ENCODE measurements at regions not wholly inside any gene's neighbourhood (a gene's known extent, or its start where the extent isn't known, plus 50 kb on each side); places are given as distances from the start of the nearest gene placed in this dataset.

DNA sequence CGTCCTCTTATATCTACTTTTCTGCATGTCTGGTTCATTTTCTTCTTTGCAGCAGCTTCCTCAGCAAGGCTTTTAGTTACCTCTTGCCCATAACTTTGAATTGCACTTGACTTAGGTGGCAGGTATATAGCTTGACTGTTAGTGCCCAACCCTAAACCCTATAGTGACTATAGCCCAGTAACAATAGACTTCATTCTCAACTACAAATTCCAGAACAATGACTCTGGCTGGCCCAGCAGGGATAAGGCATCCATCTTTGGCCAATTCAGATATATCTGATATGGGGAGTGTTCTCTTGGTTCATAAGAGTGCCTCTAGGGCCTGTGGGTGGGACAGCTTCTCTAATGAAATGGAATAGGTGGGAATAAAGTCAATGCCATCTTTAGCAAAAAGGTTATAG, 246.2 kb downstream of the DMRT2 start:
- Mint-ChIP-seq H3K27me3 (no peaks in the 10 kb centered on the region), H3K4me1 (ENCODE audit: low read depth) (no peaks in the 10 kb centered on the region), H3K4me3 (no peak overlapping the region), H3K36me3 (ENCODE audit: low read depth) (no peaks in the 10 kb centered on the region), H3K9me3 (peaks cover 23% of the 10 kb centered on the region), H3K27ac (no peak overlapping the region)
- intact Hi-C loops (cut with micrococcal nuclease), result no loop called here

DNA sequence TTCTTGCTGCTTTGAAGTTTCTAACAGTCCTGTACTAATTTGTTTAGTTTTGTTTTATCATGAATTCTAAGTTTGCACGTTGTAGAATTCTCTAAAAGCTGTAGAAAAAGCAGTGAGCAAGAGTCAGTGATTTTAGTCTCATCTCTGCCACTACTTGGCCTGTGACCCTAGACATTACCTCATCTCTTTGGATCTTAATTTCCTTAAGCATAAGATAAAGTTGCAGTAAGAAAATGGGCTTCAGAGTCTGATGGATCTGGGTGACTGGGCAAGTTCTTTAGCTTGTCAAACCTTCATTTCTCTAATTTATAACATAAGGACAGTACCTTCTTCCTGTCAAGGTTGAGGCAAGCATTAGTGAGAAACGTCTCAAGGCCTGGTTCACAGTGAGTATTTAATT, 247.9 kb downstream of the DMRT2 start:
- no peaks in the 10 kb centered on the region for H3K36me3 Mint-ChIP-seq (ENCODE audit: low read depth)
- H3K9me3 Mint-ChIP-seq, result peaks cover 6% of the 10 kb centered on the region
- no peak overlapping the region for H3K4me3 Mint-ChIP-seq
- no peaks in the 10 kb centered on the region for H3K4me1 Mint-ChIP-seq (ENCODE audit: low read depth)
- H3K27ac Mint-ChIP-seq, result no peak overlapping the region
- intact Hi-C loops (cut with micrococcal nuclease), result no loop called here
- H3K27me3 Mint-ChIP-seq, result no peaks in the 10 kb centered on the region

DNA sequence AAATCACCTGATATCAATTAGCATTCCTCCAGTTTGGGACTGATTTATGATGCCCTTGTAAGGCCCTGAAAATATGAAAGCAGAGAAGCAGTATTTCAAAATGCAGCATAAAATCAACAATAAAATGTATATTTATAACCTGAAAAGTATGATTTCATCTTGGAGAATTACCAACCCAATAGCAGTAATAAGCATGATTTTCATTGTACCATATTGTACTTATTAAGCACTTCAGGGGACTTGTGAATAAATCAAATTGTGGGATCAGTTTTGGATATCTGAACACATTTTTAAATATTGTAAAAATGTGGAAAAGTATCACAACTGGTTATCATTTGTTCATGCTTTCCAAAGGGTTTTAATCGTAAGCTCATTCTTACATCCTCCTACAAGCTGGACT, 250.8 kb downstream of the DMRT2 start:
- no peaks in the 10 kb centered on the region for H3K4me1 Mint-ChIP-seq (ENCODE audit: low read depth)
- no peak overlapping the region for H3K27ac Mint-ChIP-seq
- H3K27me3 Mint-ChIP-seq, result no peaks in the 10 kb centered on the region
- H3K36me3 Mint-ChIP-seq (ENCODE audit: low read depth), result no peaks in the 10 kb centered on the region
- intact Hi-C loops (cut with micrococcal nuclease), result no loop called here
- H3K9me3 Mint-ChIP-seq, result no peaks in the 10 kb centered on the region
- H3K4me3 Mint-ChIP-seq, result no peak overlapping the region

- Mint-ChIP-seq H3K27ac (no peak overlapping the region), H3K4me1 (ENCODE audit: low read depth) (no peaks in the 10 kb centered on the region), H3K4me3 (no peak overlapping the region), H3K9me3 (no peaks in the 10 kb centered on the region), H3K27me3 (no peaks in the 10 kb centered on the region), H3K36me3 (ENCODE audit: low read depth) (no peaks in the 10 kb centered on the region)
- intact Hi-C loops (cut with micrococcal nuclease), result no loop called here
Observed at GRCh38 chr9:1303932-1304331, 253.8 kb downstream of the DMRT2 start.

GRCh38 chr9:1311462-1312042, 261.4 kb downstream of the DMRT2 start:
- peaks cover 8% of the 10 kb centered on the region for H3K9me3 Mint-ChIP-seq
- H3K4me1 Mint-ChIP-seq (ENCODE audit: low read depth), result no peaks in the 10 kb centered on the region
- no peaks in the 10 kb centered on the region for H3K27me3 Mint-ChIP-seq
- no peak overlapping the region for H3K27ac Mint-ChIP-seq
- no peaks in the 10 kb centered on the region for H3K36me3 Mint-ChIP-seq (ENCODE audit: low read depth)
- no peak overlapping the region for H3K4me3 Mint-ChIP-seq
- intact Hi-C loops (cut with micrococcal nuclease), result no loop called here

- intact Hi-C loops (cut with micrococcal nuclease), result no loop called here
Observed at GRCh38 chr9:1319436-1319835, 269.3 kb downstream of the DMRT2 start.

DNA sequence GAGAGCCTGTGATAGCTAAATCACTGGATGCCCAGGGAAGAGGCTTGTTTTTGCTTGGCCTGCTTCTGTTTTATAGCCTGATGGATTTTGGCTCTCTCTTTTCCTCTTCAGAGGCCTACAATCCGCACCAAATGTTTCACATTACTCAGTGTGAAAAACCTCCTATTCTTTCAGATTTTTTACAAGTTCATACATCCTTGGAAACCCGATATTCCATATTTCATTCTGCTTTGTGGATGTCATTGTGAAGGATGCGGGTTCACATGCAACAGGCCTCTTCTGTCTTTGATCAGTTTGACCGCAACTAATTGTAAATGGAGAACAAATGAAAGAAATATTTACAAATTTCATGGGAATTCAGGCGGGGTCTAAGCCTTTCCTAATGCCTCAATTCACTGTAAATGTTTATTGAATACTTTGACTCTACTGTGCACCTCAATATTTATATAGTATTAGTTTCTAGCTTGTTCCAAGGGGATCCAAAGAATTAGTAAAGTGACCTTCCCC, 269.9 kb downstream of the DMRT2 start:
- H3K27ac Mint-ChIP-seq, result no peak overlapping the region
- intact Hi-C loops (cut with micrococcal nuclease), result no loop called here

More at GRCh38 chr9:1319436-1319835, 269.3 kb downstream of the DMRT2 start:
- no peaks in the 10 kb centered on the region for H3K36me3 Mint-ChIP-seq (ENCODE audit: low read depth)
- no peak overlapping the region for H3K27ac Mint-ChIP-seq
- no peaks in the 10 kb centered on the region for H3K4me1 Mint-ChIP-seq (ENCODE audit: low read depth)
- peaks cover 12% of the 10 kb centered on the region for H3K9me3 Mint-ChIP-seq
- H3K27me3 Mint-ChIP-seq, result no peaks in the 10 kb centered on the region
- no peak overlapping the region for H3K4me3 Mint-ChIP-seq

GRCh38 chr9:1320607-1321195, 270.5 kb downstream of the DMRT2 start:
- Mint-ChIP-seq H3K4me1 (ENCODE audit: low read depth) (no peaks in the 10 kb centered on the region), H3K36me3 (ENCODE audit: low read depth) (no peaks in the 10 kb centered on the region), H3K27me3 (no peaks in the 10 kb centered on the region), H3K4me3 (no peak overlapping the region), H3K27ac (no peak overlapping the region), H3K9me3 (peaks cover 12% of the 10 kb centered on the region)
- intact Hi-C loops (cut with micrococcal nuclease), result no loop called here

More for the DNA sequence above, 269.9 kb downstream of the DMRT2 start:
- no peak overlapping the region for H3K4me3 Mint-ChIP-seq
- H3K4me1 Mint-ChIP-seq (ENCODE audit: low read depth), result no peaks in the 10 kb centered on the region
- no peaks in the 10 kb centered on the region for H3K36me3 Mint-ChIP-seq (ENCODE audit: low read depth)
- no peaks in the 10 kb centered on the region for H3K27me3 Mint-ChIP-seq
- peaks cover 12% of the 10 kb centered on the region for H3K9me3 Mint-ChIP-seq

GRCh38 chr9:1327467-1327866, 277.3 kb downstream of the DMRT2 start:
- no peak overlapping the region for H3K4me3 Mint-ChIP-seq
- H3K9me3 Mint-ChIP-seq, result no peaks in the 10 kb centered on the region
- no peaks in the 10 kb centered on the region for H3K36me3 Mint-ChIP-seq (ENCODE audit: low read depth)
- intact Hi-C loops (cut with micrococcal nuclease), result no loop called here
- H3K27me3 Mint-ChIP-seq, result no peaks in the 10 kb centered on the region
- H3K4me1 Mint-ChIP-seq (ENCODE audit: low read depth), result no peaks in the 10 kb centered on the region
- no peak overlapping the region for H3K27ac Mint-ChIP-seq

- Mint-ChIP-seq H3K4me3 (no peak overlapping the region), H3K4me1 (ENCODE audit: low read depth) (no peaks in the 10 kb centered on the region), H3K27ac (no peak overlapping the region), H3K27me3 (no peaks in the 10 kb centered on the region), H3K36me3 (ENCODE audit: low read depth) (no peaks in the 10 kb centered on the region), H3K9me3 (no peaks in the 10 kb centered on the region)
- intact Hi-C loops (cut with micrococcal nuclease), result no loop called here
Observed at GRCh38 chr9:1328341-1328740, 278.2 kb downstream of the DMRT2 start.

GRCh38 chr9:1331546-1332038, 281.4 kb downstream of the DMRT2 start:
- Mint-ChIP-seq H3K4me1 (ENCODE audit: low read depth) (no peaks in the 10 kb centered on the region), H3K36me3 (ENCODE audit: low read depth) (no peaks in the 10 kb centered on the region), H3K4me3 (no peak overlapping the region)

DNA sequence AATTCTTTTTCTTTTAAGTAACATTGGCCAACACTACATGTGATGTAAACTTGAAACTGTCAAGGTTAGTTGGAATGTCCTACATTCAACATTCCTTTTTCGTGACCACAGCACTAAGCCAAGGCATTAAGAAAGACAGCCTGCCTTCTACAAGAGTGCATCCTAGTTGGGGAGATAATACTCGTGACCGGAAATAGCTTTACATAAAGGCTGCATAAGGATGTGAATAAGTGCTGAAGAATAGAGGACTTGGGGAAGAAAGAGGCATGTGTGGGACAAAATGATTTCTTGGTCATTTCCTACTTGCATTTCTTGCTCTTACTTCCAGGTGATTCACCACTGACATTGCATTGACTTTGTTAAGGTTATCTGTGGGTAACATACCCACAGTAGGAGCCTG, 282.0 kb downstream of the DMRT2 start:
- no peaks in the 10 kb centered on the region for H3K4me1 Mint-ChIP-seq (ENCODE audit: low read depth)
- H3K9me3 Mint-ChIP-seq, result no peaks in the 10 kb centered on the region
- no peak overlapping the region for H3K4me3 Mint-ChIP-seq
- intact Hi-C loops (cut with micrococcal nuclease), result no loop called here
- H3K27me3 Mint-ChIP-seq, result no peaks in the 10 kb centered on the region
- H3K36me3 Mint-ChIP-seq (ENCODE audit: low read depth), result no peaks in the 10 kb centered on the region
- no peak overlapping the region for H3K27ac Mint-ChIP-seq

More at GRCh38 chr9:1331546-1332038, 281.4 kb downstream of the DMRT2 start:
- Mint-ChIP-seq H3K27ac (no peak overlapping the region), H3K27me3 (no peaks in the 10 kb centered on the region), H3K9me3 (no peaks in the 10 kb centered on the region)
- intact Hi-C loops (cut with micrococcal nuclease), result no loop called here

- Mint-ChIP-seq H3K27ac (no peak overlapping the region), H3K27me3 (no peaks in the 10 kb centered on the region), H3K4me1 (ENCODE audit: low read depth) (no peaks in the 10 kb centered on the region), H3K36me3 (ENCODE audit: low read depth) (no peaks in the 10 kb centered on the region), H3K9me3 (no peaks in the 10 kb centered on the region), H3K4me3 (no peak overlapping the region)
- intact Hi-C loops (cut with micrococcal nuclease), result no loop called here
Observed at GRCh38 chr9:1335174-1335573, 285.0 kb downstream of the DMRT2 start.

DNA sequence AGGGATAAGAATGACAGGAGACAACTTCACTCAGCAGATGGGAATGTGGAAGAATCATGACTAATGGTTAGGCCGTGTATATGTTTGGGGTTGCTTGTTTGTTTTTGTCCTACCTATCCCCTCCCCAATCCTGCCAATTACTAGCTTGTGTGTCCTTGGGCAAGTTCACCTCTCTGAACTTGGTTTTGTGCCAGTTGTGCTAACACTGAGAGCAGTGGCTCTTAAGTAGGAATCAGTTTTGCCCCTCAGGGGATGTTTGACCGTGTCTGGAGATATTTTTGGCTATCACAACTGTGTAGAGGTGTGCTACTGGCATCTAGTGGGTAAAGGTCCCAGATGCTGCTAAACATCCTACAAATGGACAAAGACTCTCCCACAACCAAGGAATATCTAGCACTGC, 287.0 kb downstream of the DMRT2 start:
- no peak overlapping the region for H3K27ac Mint-ChIP-seq

DNA sequence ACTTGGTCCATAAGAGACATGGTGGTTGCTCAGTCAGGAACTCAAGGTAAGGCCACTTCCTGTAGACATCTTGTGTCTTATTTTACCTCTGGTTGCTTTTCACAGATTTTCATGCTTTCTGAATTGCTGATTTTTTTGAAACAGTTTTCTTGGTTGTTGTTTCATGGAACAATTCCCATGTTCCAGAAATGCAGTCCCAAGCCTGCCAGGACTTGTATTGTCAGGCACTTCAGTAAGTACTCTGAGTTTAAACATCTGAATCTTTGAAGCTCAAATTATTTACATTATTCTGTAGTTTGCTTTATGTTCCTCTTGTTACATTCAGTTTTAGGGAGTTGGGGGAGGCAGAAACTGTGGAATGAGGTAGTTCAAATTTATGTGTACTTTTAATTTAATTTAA, 290.2 kb downstream of the DMRT2 start:
- Mint-ChIP-seq H3K27me3 (no peaks in the 10 kb centered on the region), H3K27ac (no peak overlapping the region), H3K36me3 (ENCODE audit: low read depth) (no peaks in the 10 kb centered on the region), H3K4me1 (ENCODE audit: low read depth) (no peaks in the 10 kb centered on the region), H3K9me3 (peaks cover 5% of the 10 kb centered on the region), H3K4me3 (no peak overlapping the region)
- intact Hi-C loops (cut with micrococcal nuclease), result no loop called here

More for the DNA sequence above, 287.0 kb downstream of the DMRT2 start:
- intact Hi-C loops (cut with micrococcal nuclease), result no loop called here
- Mint-ChIP-seq H3K9me3 (no peaks in the 10 kb centered on the region), H3K4me3 (no peak overlapping the region), H3K36me3 (ENCODE audit: low read depth) (no peaks in the 10 kb centered on the region), H3K4me1 (ENCODE audit: low read depth) (no peaks in the 10 kb centered on the region), H3K27me3 (no peaks in the 10 kb centered on the region)
